Upper lobe of right lung (tissue), 1 donor: ENCODE measurements at regions not wholly inside any gene's neighbourhood (a gene's known extent, or its start where the extent isn't known, plus 50 kb on each side); places are given as distances from the start of the nearest gene placed in this dataset.

Experiments
- ATAC-seq: fragments of 200-7000 bp; cut with Tn5 transposase; one replicate; pipeline ENCODE4 v1.9.1; 2020; ENCODE audit warnings: mild to moderate bottlenecking, moderate library complexity
- DNase-seq: peaks from one replicate; pipeline ENCODE4 v3.0.0-alpha.2; 2020
- H3K27ac ChIP-seq: fragments of 200-600 bp; one replicate; pipeline ENCODE4 v1.8.0; 2022
- H3K27me3 ChIP-seq: fragments of 200-600 bp; one replicate; pipeline ENCODE4 v1.8.0; 2022; ENCODE audit warnings: mild to moderate bottlenecking
- H3K36me3 ChIP-seq: fragments of 200-600 bp; one replicate; pipeline ENCODE4 v1.8.0; 2022
- H3K4me1 ChIP-seq: fragments of 200-600 bp; one replicate; pipeline ENCODE4 v1.8.0; 2022
- H3K4me3 ChIP-seq: fragments of 200-600 bp; one replicate; pipeline ENCODE4 v1.8.0; 2022; ENCODE audit warnings: mild to moderate bottlenecking
- H3K9me3 ChIP-seq: fragments of 200-600 bp; one replicate; pipeline ENCODE4 v1.8.0; 2022
- intact Hi-C: fragments of 100-400 bp; cut with DNase I; formaldehyde crosslinking; loops from one replicate; pipeline ENCODE4 v1.11.0; 2022
- TF ChIP-seq, protein P1 (sequence below): fragments of 200-600 bp; IDR thresholded peaks from one replicate; pipeline ENCODE4 v1.8.0; 2022; ENCODE audit warnings: antibody characterized with exemption
- donor health status: DM: no; HTN: yes; CAD: no; lungs with severe emphysema.

DNA sequence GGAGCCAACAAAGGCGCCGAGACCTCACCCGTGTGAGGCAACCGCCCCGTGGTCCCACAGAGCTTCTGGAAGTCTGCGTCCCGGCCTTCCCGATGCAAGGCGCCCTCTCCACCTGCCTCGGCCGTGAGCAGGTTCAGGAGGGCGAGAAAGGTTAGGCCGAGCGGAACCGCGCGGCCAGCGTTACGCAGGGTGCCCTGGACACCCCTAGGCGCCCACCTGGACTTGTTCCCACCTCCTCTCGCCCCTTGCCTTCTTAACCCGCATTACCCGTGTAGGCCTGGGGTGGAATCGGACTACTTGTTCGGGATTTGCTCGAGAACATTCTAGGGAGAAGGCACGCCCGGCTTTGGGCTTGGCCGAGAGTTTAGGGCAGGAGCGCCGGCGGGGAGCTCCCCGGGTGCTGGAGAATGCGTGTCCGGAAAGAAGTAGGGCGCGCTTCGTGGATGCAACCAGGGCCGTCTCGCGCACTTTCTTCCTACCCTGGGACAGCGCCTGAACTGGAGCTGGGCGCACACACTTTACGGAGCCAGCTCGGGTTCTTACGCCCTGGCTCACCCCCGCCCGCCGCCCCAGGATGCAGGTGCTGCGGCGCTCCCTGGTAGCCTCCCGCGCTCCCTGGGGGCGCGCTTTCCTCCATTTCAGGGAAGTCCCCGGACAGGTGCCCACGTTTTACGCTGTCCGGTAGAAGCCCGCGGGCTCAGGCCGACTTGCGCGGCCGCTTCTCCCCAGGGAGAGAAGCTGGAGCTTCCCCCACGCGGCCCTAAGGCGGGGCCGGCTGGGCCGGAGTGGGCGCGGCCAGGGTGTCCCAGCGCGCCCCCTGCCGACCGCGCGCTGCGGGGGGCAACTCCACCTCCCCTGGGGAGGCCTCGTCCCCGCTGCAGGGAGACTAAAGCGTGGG lies 74.5 kb downstream of the INSIG1 start:
- DNase-seq (peak; percentile 70), ATAC-seq (peak; percentile 79)
- Histone ChIP-seq H3K36me3 (no peaks in the 10 kb centered on the region), H3K27me3 (peaks cover 82% of the 10 kb centered on the region), H3K9me3 (no peaks in the 10 kb centered on the region), H3K4me1 (peaks cover 29% of the 10 kb centered on the region), H3K4me3 (no peak overlapping the region), H3K27ac (no peak overlapping the region)
- TF ChIP-seq, protein P1, sequence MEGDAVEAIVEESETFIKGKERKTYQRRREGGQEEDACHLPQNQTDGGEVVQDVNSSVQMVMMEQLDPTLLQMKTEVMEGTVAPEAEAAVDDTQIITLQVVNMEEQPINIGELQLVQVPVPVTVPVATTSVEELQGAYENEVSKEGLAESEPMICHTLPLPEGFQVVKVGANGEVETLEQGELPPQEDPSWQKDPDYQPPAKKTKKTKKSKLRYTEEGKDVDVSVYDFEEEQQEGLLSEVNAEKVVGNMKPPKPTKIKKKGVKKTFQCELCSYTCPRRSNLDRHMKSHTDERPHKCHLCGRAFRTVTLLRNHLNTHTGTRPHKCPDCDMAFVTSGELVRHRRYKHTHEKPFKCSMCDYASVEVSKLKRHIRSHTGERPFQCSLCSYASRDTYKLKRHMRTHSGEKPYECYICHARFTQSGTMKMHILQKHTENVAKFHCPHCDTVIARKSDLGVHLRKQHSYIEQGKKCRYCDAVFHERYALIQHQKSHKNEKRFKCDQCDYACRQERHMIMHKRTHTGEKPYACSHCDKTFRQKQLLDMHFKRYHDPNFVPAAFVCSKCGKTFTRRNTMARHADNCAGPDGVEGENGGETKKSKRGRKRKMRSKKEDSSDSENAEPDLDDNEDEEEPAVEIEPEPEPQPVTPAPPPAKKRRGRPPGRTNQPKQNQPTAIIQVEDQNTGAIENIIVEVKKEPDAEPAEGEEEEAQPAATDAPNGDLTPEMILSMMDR = peak; percentile 36
- intact Hi-C loops = no loop called here

DNA sequence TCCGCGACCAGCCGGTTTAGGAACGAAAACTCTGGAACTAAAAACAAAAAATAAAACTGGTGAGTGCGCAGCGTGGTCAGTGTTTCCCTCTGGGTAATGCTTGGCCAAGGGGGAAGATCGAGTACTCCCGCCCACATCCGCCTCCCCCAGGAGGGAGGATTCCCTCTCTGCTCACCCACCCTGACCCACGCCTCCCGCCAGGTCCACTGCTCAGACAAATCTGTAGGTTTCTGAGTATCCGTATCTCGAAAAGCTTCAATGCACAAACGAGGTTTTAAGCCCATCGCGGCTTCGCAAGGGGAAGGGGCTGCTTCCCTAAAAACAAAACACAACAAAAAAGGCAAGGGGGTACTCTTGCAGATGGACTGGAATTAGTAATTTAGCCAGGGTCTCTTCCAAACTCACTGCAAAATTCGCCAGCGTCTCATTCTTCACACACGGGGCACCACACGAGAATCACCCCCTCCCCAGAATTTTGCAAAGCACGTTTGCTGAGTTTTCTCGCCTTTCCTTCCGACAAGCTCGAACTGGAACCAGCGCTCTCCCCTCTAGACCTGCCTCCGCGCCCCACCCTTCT lies 75.2 kb downstream of the INSIG1 start:
- DNase-seq (no peak), ATAC-seq (no peak)
- Histone ChIP-seq H3K27ac (no peak overlapping the region), H3K4me3 (no peak overlapping the region), H3K4me1 (peaks cover 36% of the 10 kb centered on the region), H3K27me3 (peaks cover 89% of the 10 kb centered on the region), H3K9me3 (no peaks in the 10 kb centered on the region), H3K36me3 (no peaks in the 10 kb centered on the region)
- intact Hi-C loops = no loop called here
- TF ChIP-seq, protein P1 = no peak

DNA sequence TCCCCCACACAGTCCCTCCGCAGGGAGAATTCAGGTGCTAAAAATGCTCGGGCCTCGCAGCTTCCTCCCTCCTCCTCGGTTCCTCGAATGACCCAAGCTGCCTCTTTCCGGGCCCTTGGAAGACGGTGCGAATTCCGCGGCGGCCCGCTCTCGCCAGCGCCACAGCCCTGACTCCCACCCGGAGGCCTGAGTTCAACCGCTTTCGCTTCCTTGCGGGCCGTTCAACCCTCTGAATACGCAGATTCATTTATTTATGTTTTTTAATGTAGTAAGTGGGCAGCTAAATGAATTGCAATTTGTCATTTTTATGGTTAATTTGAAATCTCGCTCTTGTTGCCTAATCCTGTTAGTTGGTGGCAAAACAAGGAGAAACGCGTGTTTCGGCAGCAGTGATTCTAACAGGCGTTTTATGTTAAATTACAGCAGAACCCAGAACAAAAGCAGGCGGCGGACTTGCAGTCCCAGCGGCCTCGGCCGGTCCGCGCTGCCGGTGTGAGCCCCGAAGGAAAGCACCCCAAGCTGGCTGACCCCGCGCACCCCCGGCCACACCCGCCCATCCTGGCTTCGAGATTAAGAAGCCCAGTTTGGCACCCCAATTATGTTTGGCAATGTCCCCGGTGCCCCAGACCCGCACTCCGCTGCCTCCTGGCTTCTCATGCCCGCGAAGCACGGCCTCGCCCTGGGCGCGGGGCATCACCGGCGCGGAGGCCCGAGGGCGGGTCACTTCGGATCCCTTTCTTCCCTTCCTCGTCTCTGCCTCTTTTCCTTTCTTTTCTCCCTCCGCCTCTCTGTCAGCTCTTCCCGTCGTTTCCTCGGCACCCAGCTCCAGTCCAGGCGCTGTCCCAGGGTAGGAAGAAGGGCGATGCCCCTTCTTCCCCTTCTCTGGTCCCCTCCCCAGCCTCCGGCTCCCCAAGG lies 75.9 kb downstream of the INSIG1 start:
- H3K36me3 ChIP-seq = no peaks in the 10 kb centered on the region
- peaks cover 37% of the 10 kb centered on the region for H3K4me1 ChIP-seq
- H3K4me3 ChIP-seq = peak overlapping the region; percentile 35
- TF ChIP-seq, protein P1 = no peak
- DNase-seq = no peak
- no peak for ATAC-seq
- H3K27ac ChIP-seq = no peak overlapping the region
- H3K27me3 ChIP-seq = peaks cover 96% of the 10 kb centered on the region
- intact Hi-C loops = no loop called here
- no peaks in the 10 kb centered on the region for H3K9me3 ChIP-seq

DNA sequence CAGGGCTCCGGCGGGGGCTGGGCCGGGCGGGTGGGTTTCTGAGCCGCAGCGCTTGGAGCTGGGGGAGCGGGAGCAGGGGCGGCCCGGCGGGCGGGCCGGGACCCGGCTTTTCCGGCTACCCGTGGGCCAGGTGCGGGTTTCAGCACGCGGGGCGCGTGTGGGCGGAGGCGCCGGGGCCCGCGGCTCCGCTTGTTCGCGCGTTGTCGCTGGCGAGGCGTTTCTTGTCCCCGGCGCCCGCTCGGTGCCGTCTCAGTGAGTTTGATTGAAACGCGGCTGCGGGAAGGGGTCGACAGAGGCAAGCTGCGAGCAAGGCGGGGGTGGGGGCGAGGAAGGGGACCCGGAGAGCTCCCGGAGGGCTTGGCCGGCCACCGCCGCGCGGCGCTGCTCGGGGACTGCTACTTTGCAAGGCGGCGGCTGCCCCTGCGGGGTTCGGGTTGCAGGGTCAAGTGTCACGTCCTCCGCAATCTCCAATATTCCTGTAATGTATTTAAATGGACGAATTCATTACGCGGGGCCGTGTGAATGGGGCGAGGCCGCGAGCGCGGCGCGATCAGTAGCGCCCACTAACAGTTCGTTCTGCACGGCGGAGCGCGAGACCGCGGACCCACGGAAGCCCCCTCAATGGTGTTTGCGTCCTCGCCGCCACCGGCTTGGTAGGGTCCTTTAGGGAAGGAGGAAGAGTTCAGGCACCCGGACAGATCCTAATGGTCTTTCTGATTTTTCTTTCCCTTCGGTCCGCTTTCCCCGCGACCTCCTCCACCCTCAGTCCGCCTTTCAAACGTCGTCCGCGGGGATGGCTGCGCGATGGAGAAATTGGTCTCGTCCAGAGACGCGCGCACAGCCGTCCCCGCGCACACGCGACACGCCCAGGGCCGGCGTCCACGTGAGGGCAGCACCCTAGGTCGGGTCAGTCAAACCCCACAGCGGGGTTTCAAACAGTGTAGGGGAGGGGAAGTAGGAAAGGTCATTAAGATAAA lies 76.9 kb downstream of the INSIG1 start:
- H3K36me3 ChIP-seq = no peaks in the 10 kb centered on the region
- no peaks in the 10 kb centered on the region for H3K9me3 ChIP-seq
- intact Hi-C loops = no loop called here
- no peak overlapping the region for H3K27ac ChIP-seq
- peaks cover 37% of the 10 kb centered on the region for H3K4me1 ChIP-seq
- peak overlapping the region; percentile 35 for H3K4me3 ChIP-seq
- TF ChIP-seq, protein P1 = no peak
- peaks cover 98% of the 10 kb centered on the region for H3K27me3 ChIP-seq
- ATAC-seq = no peak
- no peak for DNase-seq
